Stimulated activated CD8-positive, alpha-beta memory T cell treated with anti-CD3 and anti-CD28 coated beads, Interleukin-12 subunit alpha, Interleukin-12 subunit beta, amount 100 ng/mL, for 1 hour (primary cell): ENCODE measurements at regions not wholly inside any gene's neighbourhood (a gene's known extent, or its start where the extent isn't known, plus 50 kb on each side); places are given as distances from the start of the nearest gene placed in this dataset.

ENCODE experiments used
- DNase-seq: peaks from one replicate; pipeline ENCODE4 v3.0.0-alpha.2; 2020; ENCODE audit warnings: low read depth

DNA sequence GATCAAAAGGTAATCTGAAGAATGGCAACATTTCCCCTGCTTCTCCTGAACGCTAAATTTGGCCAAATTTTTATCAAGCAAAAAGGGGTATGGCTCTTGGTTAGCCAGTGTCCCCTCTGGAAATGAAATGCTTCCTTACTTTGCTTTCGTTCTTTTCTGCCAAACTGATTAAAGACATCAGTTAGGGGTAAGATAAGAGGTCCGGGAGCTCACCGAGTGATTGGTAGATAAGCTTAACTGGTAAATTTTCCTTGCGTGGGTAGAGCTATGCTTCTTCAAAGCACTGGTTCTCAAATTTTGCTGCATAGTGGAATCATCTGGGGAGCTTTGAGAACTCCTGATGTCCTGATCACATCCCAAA, 62.7 kb upstream of the MAPRE2 start:
- DNase-seq = no peak

DNA sequence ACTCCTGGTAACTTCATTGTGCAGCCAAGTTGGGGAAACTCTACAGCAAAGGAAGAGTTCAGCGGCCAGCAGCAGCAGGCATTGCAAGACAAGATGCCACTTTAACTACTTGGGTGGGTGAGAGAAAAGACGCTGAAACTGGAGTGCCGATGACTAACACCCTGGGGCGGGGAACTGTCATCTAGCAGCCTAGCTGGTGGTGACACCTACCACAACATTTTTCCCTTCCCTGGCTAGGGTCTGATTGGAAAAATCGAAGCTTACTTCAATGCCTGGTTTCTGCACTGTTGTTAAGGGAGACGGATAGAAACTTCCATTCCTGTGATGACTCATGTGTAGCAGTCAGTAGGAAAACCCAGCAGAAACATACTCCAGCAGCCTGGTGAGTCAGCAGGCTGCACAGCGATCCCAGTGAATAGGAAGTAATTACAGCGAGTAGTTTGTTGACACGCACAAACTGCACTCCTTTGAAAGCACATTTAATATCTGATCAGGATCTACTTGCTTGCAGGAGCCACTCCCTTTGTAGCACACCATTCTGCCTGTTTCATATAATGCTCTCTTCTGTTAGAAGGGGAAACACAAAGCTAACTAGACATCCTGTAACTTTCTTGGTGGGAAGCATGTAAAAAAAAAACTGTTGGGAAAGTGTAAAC, 62.1 kb upstream of the MAPRE2 start:
- DNase-seq = peak; percentile 61

GRCh38 chr18:34981487-34981886, 59.7 kb upstream of the MAPRE2 start:
- DNase-seq = no peak

DNA sequence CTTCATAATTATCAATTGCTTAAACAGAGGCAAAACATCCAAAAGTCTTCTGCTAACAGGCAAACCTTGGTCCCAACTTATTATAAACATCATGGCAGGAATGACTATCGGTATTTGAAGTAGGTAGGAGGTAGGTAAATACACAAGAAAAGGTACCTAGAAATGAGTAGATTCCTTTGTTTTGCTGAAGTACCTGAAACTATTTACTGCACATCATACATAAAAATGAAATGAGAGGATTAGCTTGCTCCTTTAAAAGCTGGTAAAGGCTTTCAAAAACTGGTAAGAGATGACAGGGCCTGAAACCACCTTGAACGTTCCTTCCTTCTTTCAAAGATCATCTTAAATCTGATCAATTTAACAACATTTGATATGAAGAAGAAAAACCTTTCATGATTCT, 55.2 kb upstream of the MAPRE2 start:
- DNase-seq = no peak

GRCh38 chr18:34990597-34990996, 50.6 kb upstream of the MAPRE2 start:
- no peak for DNase-seq

GRCh38 chr18:34991152-34991551, 50.1 kb upstream of the MAPRE2 start:
- no peak for DNase-seq
